ENCODE measurements at regions not wholly inside any gene's neighbourhood (a gene's known extent, or its start where the extent isn't known, plus 50 kb on each side); places are given as distances from the start of the nearest gene placed in this dataset.
"Not testable (repeated sequence)": the region's sequence is repeated elsewhere in the genome, so short reads cannot be mapped to it uniquely, and the experiment has no call there.

GRCh38 chr2:4980995-4981394 lies 711.2 kb upstream of the SOX11 start:
- H3K9me3 ChIP-seq (ENCODE audit: control insufficient read depth, low read length) = no peaks in the 10 kb centered on the region
- H3K9ac ChIP-seq = no peak overlapping the region
- H2AFZ ChIP-seq = no peak overlapping the region
- no peak overlapping the region for H3K27ac ChIP-seq
- TF ChIP-seq, protein P1, sequence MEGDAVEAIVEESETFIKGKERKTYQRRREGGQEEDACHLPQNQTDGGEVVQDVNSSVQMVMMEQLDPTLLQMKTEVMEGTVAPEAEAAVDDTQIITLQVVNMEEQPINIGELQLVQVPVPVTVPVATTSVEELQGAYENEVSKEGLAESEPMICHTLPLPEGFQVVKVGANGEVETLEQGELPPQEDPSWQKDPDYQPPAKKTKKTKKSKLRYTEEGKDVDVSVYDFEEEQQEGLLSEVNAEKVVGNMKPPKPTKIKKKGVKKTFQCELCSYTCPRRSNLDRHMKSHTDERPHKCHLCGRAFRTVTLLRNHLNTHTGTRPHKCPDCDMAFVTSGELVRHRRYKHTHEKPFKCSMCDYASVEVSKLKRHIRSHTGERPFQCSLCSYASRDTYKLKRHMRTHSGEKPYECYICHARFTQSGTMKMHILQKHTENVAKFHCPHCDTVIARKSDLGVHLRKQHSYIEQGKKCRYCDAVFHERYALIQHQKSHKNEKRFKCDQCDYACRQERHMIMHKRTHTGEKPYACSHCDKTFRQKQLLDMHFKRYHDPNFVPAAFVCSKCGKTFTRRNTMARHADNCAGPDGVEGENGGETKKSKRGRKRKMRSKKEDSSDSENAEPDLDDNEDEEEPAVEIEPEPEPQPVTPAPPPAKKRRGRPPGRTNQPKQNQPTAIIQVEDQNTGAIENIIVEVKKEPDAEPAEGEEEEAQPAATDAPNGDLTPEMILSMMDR (IDR thresholded peaks at IDR 0.05) = no peak
- no peaks in the 10 kb centered on the region for H3K36me3 ChIP-seq (ENCODE audit: control insufficient read depth, insufficient read depth, low read length)
- H3K27me3 ChIP-seq (ENCODE audit: control insufficient read depth, insufficient read depth, low read length) = no peaks in the 10 kb centered on the region
- no peak overlapping the region for H3K4me3 ChIP-seq (ENCODE audit: low read depth, low read length)
- H3K79me2 ChIP-seq = no peaks in the 10 kb centered on the region
- H3K4me2 ChIP-seq (ENCODE audit: low read length) = no peak overlapping the region
- H3K4me1 ChIP-seq = no peaks in the 10 kb centered on the region

DNA sequence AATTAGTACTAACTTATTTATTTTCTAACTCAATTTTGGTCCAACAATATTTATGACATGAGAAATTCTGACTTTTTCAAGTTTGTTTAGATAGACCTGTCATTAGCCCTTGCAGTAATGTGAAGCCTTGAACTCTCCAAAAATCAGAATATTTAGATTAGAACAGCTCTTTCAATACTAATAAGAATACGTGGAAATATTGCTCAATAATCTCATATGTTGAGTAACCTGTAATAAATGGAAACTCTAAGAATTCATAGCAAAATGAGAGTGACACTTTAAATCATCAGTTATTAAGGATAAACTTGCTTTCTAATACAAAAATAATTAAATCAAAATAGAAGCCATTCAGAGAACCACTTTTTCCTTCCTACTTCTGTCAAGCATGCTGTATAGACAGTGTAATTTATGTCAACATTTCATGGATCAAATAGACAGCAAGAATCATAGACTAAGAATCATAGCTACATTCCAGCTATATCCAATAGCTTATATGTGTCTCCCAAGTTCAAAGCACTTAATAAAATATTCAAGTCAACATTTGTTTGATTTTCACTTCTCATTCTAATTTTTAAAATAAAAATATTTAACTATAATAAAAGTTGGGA lies 710.3 kb upstream of the SOX11 start:
- no peaks in the 10 kb centered on the region for H3K36me3 ChIP-seq (ENCODE audit: control insufficient read depth, insufficient read depth, low read length)
- no peak overlapping the region for H3K9ac ChIP-seq
- H3K4me2 ChIP-seq (ENCODE audit: low read length) = no peak overlapping the region
- H3K4me3 ChIP-seq (ENCODE audit: low read depth, low read length) = no peak overlapping the region
- no peaks in the 10 kb centered on the region for H3K79me2 ChIP-seq
- no peak overlapping the region for H3K27ac ChIP-seq
- TF ChIP-seq, protein P1 (IDR thresholded peaks at IDR 0.05) = no peak
- H3K27me3 ChIP-seq (ENCODE audit: control insufficient read depth, insufficient read depth, low read length) = no peaks in the 10 kb centered on the region
- no peak overlapping the region for H2AFZ ChIP-seq
- H3K4me1 ChIP-seq = no peaks in the 10 kb centered on the region
- no peaks in the 10 kb centered on the region for H3K9me3 ChIP-seq (ENCODE audit: control insufficient read depth, low read length)

- not testable (repeated sequence) for H3K4me3 ChIP-seq (ENCODE audit: low read depth, low read length); H3K4me1 ChIP-seq; H3K27me3 ChIP-seq (ENCODE audit: control insufficient read depth, insufficient read depth, low read length); H2AFZ ChIP-seq; H3K9ac ChIP-seq; H3K36me3 ChIP-seq (ENCODE audit: control insufficient read depth, insufficient read depth, low read length); H3K4me2 ChIP-seq (ENCODE audit: low read length); H3K27ac ChIP-seq; H3K79me2 ChIP-seq; H3K9me3 ChIP-seq (ENCODE audit: control insufficient read depth, low read length)
Measured at GRCh38 chr2:4988444-4988843, 703.7 kb upstream of the SOX11 start.

DNA sequence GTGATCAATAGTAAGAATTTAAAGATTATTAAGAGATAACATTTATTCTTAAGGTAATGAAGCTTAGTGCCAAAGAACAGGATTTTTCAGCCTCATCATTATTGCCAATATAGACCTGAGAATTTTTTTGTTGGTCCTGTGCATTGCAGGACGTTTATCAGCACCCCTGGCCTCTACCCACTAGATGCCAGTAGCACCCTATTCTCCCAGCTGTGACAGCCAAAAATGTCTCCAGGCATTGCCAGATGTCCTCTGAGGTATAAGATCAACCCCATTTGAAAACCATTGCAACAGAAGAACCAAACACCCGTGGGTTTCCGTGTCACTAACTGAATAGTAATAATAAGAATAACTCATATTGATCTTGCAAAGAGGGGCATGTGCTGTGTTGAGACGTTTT lies 700.0 kb upstream of the SOX11 start:
- Histone ChIP-seq H3K4me3 (ENCODE audit: low read depth, low read length) (no peak overlapping the region), H3K4me2 (ENCODE audit: low read length) (no peak overlapping the region)
- TF ChIP-seq, protein P1 (IDR thresholded peaks at IDR 0.05) = no peak

GRCh38 chr2:4995466-4995865 lies 696.7 kb upstream of the SOX11 start:
- no peaks in the 10 kb centered on the region for H3K79me2 ChIP-seq
- no peak overlapping the region for H3K9ac ChIP-seq
- H3K4me1 ChIP-seq = no peaks in the 10 kb centered on the region
- H3K27me3 ChIP-seq (ENCODE audit: control insufficient read depth, insufficient read depth, low read length) = no peaks in the 10 kb centered on the region
- H2AFZ ChIP-seq = no peak overlapping the region
- TF ChIP-seq, protein P1 (IDR thresholded peaks at IDR 0.05) = no peak
- H3K27ac ChIP-seq = no peak overlapping the region
- no peaks in the 10 kb centered on the region for H3K36me3 ChIP-seq (ENCODE audit: control insufficient read depth, insufficient read depth, low read length)
- H3K4me2 ChIP-seq (ENCODE audit: low read length) = no peak overlapping the region
- no peak overlapping the region for H3K4me3 ChIP-seq (ENCODE audit: low read depth, low read length)
- H3K9me3 ChIP-seq (ENCODE audit: control insufficient read depth, low read length) = no peaks in the 10 kb centered on the region

More for the DNA sequence above, 700.0 kb upstream of the SOX11 start:
- H3K4me1 ChIP-seq = no peaks in the 10 kb centered on the region
- no peaks in the 10 kb centered on the region for H3K79me2 ChIP-seq
- H3K9me3 ChIP-seq (ENCODE audit: control insufficient read depth, low read length) = no peaks in the 10 kb centered on the region
- H3K9ac ChIP-seq = no peak overlapping the region
- H3K27ac ChIP-seq = no peak overlapping the region
- no peak overlapping the region for H2AFZ ChIP-seq
- no peaks in the 10 kb centered on the region for H3K27me3 ChIP-seq (ENCODE audit: control insufficient read depth, insufficient read depth, low read length)
- no peaks in the 10 kb centered on the region for H3K36me3 ChIP-seq (ENCODE audit: control insufficient read depth, insufficient read depth, low read length)

Measured in parathyroid adenoma (tissue), 2 donors.